ENCODE measurements at regions not wholly inside any gene's neighbourhood (a gene's known extent, or its start where the extent isn't known, plus 50 kb on each side); places are given as distances from the start of the nearest gene placed in this dataset.

DNA sequence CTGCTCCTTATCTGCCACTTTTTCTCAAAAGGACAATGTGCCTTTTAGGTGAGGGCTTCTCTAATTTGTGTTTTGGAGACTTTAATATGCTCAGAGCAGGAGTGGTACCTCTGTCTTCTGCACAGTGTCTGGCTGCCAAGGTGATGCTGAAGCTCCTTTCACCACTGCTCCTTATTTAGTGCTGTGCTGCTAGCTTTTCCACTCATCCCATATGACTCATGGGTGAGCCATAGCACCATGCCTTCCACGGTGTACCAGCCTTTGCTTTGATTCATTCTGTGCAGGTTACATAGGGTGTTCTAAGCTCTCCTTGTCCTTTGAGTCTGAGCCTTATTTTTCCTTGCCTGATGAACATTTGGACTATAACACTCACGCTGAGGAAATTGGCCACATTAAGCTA, 202.4 kb downstream of the ARL6IP6 start:
- TF ChIP-seq EP300 (IDR thresholded peaks at IDR 0.05), result no peak
- TF ChIP-seq POLR2AphosphoS5 (IDR thresholded peaks at IDR 0.05), result no peak
